ENCODE measurements at regions not wholly inside any gene's neighbourhood (a gene's known extent, or its start where the extent isn't known, plus 50 kb on each side); places are given as distances from the start of the nearest gene placed in this dataset.

GRCh38 chr12:30515351-30515750 lies 180.3 kb downstream of the IPO8 start:
- TF ChIP-seq CTCF (IDR thresholded peaks at IDR 0.05) (no peak), EZH2 (IDR thresholded peaks at IDR 0.05; ENCODE audit: borderline replicate concordance, insufficient read depth, low read depth, low read length, poor library complexity, severe bottlenecking) (no peak)
